ENCODE measurements at regions not wholly inside any gene's neighbourhood (a gene's known extent, or its start where the extent isn't known, plus 50 kb on each side); places are given as distances from the start of the nearest gene placed in this dataset.
A peak's percentile ranks its signal among the peaks of the same experiment; 100 is the strongest.

DNA sequence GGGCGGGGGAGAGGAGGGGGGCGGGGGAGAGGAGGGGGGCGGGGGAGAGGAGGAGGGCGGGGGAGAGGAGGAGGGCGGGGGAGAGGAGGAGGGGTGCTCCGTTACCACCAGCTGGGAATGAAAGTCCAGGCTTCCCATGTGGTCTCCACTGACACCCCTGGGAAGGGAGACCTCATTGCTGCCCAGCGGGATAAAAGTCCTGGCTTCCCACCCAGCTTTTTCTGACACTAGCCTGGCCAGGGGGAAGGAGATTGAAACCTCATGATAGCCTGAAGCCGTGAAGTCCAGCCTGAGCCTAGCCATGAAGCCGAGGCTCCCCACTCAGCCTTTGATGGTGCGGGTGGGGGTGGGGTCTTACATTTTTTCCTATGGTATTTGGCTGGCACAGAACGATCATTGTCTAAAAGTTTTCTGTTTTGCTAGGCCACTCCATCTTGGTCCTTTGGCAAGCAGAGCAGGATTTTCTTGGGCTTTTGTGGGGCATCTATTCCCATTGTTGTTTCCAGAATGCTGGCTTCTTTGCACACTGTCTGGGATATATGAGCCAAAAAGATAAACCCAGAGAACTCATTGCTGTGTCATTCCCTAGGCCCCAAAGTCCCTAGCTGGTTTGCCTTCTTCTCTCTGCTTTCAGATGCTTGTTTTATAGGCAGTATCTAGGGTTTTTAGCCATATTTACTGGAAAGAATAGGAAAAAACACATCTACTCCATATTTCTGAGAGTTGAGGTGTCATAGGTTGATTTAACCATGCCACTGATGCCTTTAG lies 65.3 kb upstream of the SMOX start:
- 8 to 27% methylated on average over 6 to 8 of the region's 11 CpGs for WGBS, 2 donors
- H3K27ac ChIP-seq (ENCODE audit: low read depth in 1 of 2, low read length in 1 of 2) = peak overlapping the region in 1 of 2 donors; percentile 62
- H3K36me3 ChIP-seq (ENCODE audit: control insufficient read depth in 4 of 4, insufficient read depth in 4 of 4, low read length in 4 of 4) = no peaks in the 10 kb centered on the region
- peak in 2 of 3 donors; percentile 89 to 91 for DNase-seq
- no peak for ATAC-seq (ENCODE audit: insufficient read depth, low FRiP score)
- no peak overlapping the region for H3K9ac ChIP-seq (ENCODE audit: insufficient read depth in 1 of 2, low read length in 2 of 2)
- no peak overlapping the region for H3K4me3 ChIP-seq
- no peaks in the 10 kb centered on the region for H3K9me3 ChIP-seq (ENCODE audit: control insufficient read depth in 4 of 4, insufficient read depth in 3 of 4, low read length in 3 of 4)
- TF ChIP-seq, protein P1, sequence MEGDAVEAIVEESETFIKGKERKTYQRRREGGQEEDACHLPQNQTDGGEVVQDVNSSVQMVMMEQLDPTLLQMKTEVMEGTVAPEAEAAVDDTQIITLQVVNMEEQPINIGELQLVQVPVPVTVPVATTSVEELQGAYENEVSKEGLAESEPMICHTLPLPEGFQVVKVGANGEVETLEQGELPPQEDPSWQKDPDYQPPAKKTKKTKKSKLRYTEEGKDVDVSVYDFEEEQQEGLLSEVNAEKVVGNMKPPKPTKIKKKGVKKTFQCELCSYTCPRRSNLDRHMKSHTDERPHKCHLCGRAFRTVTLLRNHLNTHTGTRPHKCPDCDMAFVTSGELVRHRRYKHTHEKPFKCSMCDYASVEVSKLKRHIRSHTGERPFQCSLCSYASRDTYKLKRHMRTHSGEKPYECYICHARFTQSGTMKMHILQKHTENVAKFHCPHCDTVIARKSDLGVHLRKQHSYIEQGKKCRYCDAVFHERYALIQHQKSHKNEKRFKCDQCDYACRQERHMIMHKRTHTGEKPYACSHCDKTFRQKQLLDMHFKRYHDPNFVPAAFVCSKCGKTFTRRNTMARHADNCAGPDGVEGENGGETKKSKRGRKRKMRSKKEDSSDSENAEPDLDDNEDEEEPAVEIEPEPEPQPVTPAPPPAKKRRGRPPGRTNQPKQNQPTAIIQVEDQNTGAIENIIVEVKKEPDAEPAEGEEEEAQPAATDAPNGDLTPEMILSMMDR (IDR thresholded peaks at IDR 0.05; ENCODE audit: control extremely low read depth, extremely low read depth) = no peak
- no peaks in the 10 kb centered on the region for H3K27me3 ChIP-seq (ENCODE audit: control insufficient read depth in 3 of 3, insufficient read depth in 3 of 3, low read length in 2 of 3)
- H3K4me1 ChIP-seq (ENCODE audit: control insufficient read depth in 5 of 5, insufficient read depth in 5 of 5, low read length in 5 of 5) = peaks cover 0 to 27% (median 3%) of the 10 kb centered on the region in 5 donors

DNA sequence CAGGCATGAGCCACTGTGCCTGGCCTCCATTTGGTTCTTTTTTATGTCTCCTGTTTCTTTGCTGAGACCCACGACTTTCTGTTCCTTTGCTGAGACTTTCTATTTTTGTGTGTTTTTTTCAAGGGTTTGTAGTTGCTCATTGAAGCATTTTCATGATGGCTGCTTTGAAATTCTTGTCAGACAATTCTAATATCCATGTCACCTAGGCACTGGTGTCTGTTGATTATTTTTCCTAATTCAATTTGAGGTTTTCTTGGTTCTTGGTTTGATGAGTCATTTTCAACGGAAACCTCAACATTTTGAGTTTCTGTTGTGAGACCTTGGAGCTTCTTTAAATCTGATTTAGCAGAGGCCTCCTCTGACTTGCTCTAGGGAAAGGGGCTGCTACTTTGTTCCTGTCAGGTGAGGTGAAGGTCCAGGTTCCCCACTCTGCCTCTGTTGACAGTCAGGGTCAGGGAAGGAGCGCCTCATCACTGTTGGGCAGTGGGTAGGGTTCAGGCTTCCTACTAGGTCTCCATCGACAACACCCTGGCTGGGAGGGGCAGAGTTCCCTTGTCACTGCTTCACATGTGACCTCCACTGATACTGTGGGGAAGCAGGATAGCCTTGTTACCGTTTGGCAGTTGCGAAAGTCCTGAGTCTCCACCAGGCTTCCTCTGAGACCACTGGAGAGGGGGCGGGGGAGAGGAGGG lies 66.1 kb upstream of the SMOX start:
- peak in 2 of 3 donors; percentile 83 to 94 for DNase-seq
- H3K9me3 ChIP-seq (ENCODE audit: control insufficient read depth in 4 of 4, insufficient read depth in 3 of 4, low read length in 3 of 4) = no peaks in the 10 kb centered on the region
- peak; percentile 35 for ATAC-seq (ENCODE audit: insufficient read depth, low FRiP score)
- no peaks in the 10 kb centered on the region for H3K27me3 ChIP-seq (ENCODE audit: control insufficient read depth in 3 of 3, insufficient read depth in 3 of 3, low read length in 2 of 3)
- H3K36me3 ChIP-seq (ENCODE audit: control insufficient read depth in 4 of 4, insufficient read depth in 4 of 4, low read length in 4 of 4) = no peaks in the 10 kb centered on the region
- H3K4me1 ChIP-seq (ENCODE audit: control insufficient read depth in 5 of 5, insufficient read depth in 5 of 5, low read length in 5 of 5) = peaks cover 0 to 27% (median 3%) of the 10 kb centered on the region in 5 donors
- TF ChIP-seq, protein P1 (IDR thresholded peaks at IDR 0.05; ENCODE audit: control extremely low read depth, extremely low read depth) = no peak
- H3K27ac ChIP-seq (ENCODE audit: low read depth in 1 of 2, low read length in 1 of 2) = peak overlapping the region in 1 of 2 donors; percentile 66
- WGBS, 2 donors = 14 to 29% methylated on average over 6 of the region's 7 CpGs
- H3K9ac ChIP-seq (ENCODE audit: insufficient read depth in 1 of 2, low read length in 2 of 2) = peak overlapping the region in 1 of 2 donors; percentile 73
- no peak overlapping the region for H3K4me3 ChIP-seq

DNA sequence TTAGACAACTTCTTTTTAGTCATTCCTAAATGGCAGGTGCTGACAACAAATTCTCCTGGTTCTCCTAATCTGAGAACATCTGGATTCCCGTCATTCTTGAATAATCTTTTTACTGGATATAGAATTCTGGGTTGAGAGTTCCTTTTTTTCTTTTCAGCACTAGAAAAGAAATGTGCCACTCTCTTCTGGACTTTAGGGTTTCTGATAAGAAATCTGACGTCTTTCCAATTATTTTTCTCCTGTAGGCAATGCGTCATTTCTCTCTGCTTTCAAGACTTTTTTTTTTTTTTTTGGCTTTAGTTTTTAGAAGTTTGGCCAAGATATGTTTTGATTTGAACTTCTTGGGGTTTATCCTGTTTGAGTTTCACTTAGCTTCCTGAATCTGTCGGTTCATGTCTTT lies 66.1 kb upstream of the RNF24 start:
- no peak for ATAC-seq (ENCODE audit: insufficient read depth, low FRiP score)
- H3K9me3 ChIP-seq (ENCODE audit: control insufficient read depth in 4 of 4, insufficient read depth in 3 of 4, low read length in 3 of 4) = no peaks in the 10 kb centered on the region

More for the DNA sequence above, 66.1 kb upstream of the RNF24 start:
- no peaks in the 10 kb centered on the region for H3K27me3 ChIP-seq (ENCODE audit: control insufficient read depth in 3 of 3, insufficient read depth in 3 of 3, low read length in 2 of 3)
- H3K36me3 ChIP-seq (ENCODE audit: control insufficient read depth in 4 of 4, insufficient read depth in 4 of 4, low read length in 4 of 4) = no peaks in the 10 kb centered on the region
- peaks cover 0 to 32% (median 3%) of the 10 kb centered on the region in 5 donors for H3K4me1 ChIP-seq (ENCODE audit: control insufficient read depth in 5 of 5, insufficient read depth in 5 of 5, low read length in 5 of 5)
- WGBS, 2 donors = 57 to 68% methylated on average over 4 of the region's 4 CpGs
- no peak overlapping the region for H3K9ac ChIP-seq (ENCODE audit: insufficient read depth in 1 of 2, low read length in 2 of 2)
- H3K27ac ChIP-seq (ENCODE audit: low read depth in 1 of 2, low read length in 1 of 2) = no peak overlapping the region
- TF ChIP-seq, protein P1 (IDR thresholded peaks at IDR 0.05; ENCODE audit: control extremely low read depth, extremely low read depth) = no peak
- no peak overlapping the region for H3K4me3 ChIP-seq
- DNase-seq = no peak

Measured in lung (tissue), 11 donors.